Lung (tissue), 9 donors: ENCODE measurements at regions not wholly inside any gene's neighbourhood (a gene's known extent, or its start where the extent isn't known, plus 50 kb on each side); places are given as distances from the start of the nearest gene placed in this dataset.
"Not testable (repeated sequence)": the region's sequence is repeated elsewhere in the genome, so short reads cannot be mapped to it uniquely, and the experiment has no call there.

Source experiments
- ATAC-seq: fragments of 200-7000 bp; cut with Tn5 transposase; one replicate; pipeline ENCODE4 v1.9.1; 2020; ENCODE audit warnings: moderate number of reproducible peaks; ENCODE audit not compliant: insufficient read depth, low FRiP score
- DNase-seq, 3 donors: peaks; one replicate each; pipeline ENCODE4 v3.0.0-alpha.2; 2013 to 2017
- H3K27ac ChIP-seq, 2 donors: one replicate each; pipeline ENCODE4 v1.5.1; 2013; ENCODE audit warnings: mild to moderate bottlenecking in 2 of 2, moderate library complexity in 2 of 2, control low read depth in 1 of 2, inconsistent platforms in 1 of 2, low read depth in 1 of 2, low read length in 1 of 2
- H3K27me3 ChIP-seq, 3 donors: one replicate each; pipeline ENCODE4 v1.5.1; 2013; ENCODE audit warnings: low read length in 2 of 3; ENCODE audit not compliant: control insufficient read depth in 3 of 3, insufficient read depth in 3 of 3
- H3K36me3 ChIP-seq, 4 donors: one replicate each; pipeline ENCODE4 v1.5.1; 2013; ENCODE audit warnings: low read length in 4 of 4, mild to moderate bottlenecking in 1 of 4, moderate library complexity in 1 of 4; ENCODE audit not compliant: control insufficient read depth in 4 of 4, insufficient read depth in 4 of 4
- H3K4me1 ChIP-seq, 5 donors: one replicate each; pipeline ENCODE4 v1.5.1; 2013; ENCODE audit warnings: low read length in 5 of 5, mild to moderate bottlenecking in 2 of 5, moderate library complexity in 1 of 5; ENCODE audit not compliant: control insufficient read depth in 5 of 5, insufficient read depth in 5 of 5
- H3K4me3 ChIP-seq: one replicate; pipeline ENCODE4 v1.5.1; 2013; ENCODE audit warnings: mild to moderate bottlenecking, control low read depth, moderate library complexity
- H3K9ac ChIP-seq, 2 donors: one replicate each; pipeline ENCODE4 v1.5.1; 2013; ENCODE audit warnings: low read length in 2 of 2, control low read depth in 1 of 2; ENCODE audit not compliant: insufficient read depth in 1 of 2
- H3K9me3 ChIP-seq, 4 donors: one replicate each; pipeline ENCODE4 v1.5.1; 2013; ENCODE audit warnings: low read length in 3 of 4, mild to moderate bottlenecking in 1 of 4, moderate library complexity in 1 of 4; ENCODE audit not compliant: control insufficient read depth in 4 of 4, insufficient read depth in 3 of 4
- WGBS, 2 donors: extraction: QIAGEN DNeasy Blood & Tissue Kit; methylation state at CpG; one replicate each; pipeline ENCODE4 v1.1.7; 2013; 5-methylcytosine and 5-hydroxymethylcytosine counted together
- donor health status: Bipolar disorder and iron deficiency.
- donor health status: healthy.
- donor health status: DM: yes; HTN: yes; CAD: no.

DNA sequence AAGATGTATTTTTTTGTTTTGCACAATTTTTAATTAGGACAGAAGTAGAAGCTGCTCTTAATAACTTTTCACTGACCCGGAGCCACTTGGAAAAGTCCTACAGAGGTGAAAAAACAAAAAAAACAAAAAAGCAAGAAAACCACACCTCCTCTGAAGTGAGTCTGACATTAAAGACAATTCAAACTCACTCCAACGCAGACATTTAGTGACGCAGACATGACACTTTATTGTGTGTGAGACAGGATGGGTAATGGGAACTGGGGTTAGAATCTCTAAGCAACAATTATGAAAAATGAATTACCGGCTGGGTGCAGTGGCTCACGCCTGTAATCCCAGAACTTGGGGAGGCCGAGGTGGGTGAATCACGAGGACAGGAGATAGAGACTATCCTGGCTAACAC, 370.0 kb upstream of the SPATA31A3 start:
- not testable (repeated sequence) for ATAC-seq, H3K9me3 ChIP-seq, H3K27ac ChIP-seq, H3K4me1 ChIP-seq, DNase-seq, H3K4me3 ChIP-seq, H3K36me3 ChIP-seq, H3K9ac ChIP-seq, H3K27me3 ChIP-seq
- WGBS, 2 donors, result no CpG with 5 or more reads among the region's 7 CpGs

GRCh38 chr9:67353961-67354360, 361.6 kb upstream of the SPATA31A3 start:
- not testable (repeated sequence) for H3K9ac ChIP-seq, ATAC-seq, H3K27me3 ChIP-seq, DNase-seq, H3K4me3 ChIP-seq, H3K27ac ChIP-seq, H3K9me3 ChIP-seq, H3K36me3 ChIP-seq, H3K4me1 ChIP-seq
- WGBS, 2 donors, result no CpG with 5 or more reads among the region's 4 CpGs

DNA sequence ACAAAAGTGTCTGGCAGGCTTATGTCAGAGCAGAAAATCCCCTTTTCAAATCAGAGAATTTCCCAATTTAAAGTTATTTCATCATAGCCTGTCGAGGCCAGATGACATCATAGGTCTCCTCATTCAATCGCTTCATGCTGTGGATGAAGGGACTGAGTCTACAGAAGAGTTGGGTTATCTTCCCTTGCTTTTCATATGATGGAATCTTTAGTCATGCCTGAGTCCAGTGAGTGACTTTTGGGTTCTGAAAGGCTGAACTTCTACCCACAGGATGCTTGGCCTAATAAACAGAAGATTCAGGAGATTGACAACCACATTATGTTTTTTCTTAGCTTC, 357.0 kb upstream of the SPATA31A3 start:
- H3K4me1 ChIP-seq, H3K9me3 ChIP-seq, H3K27ac ChIP-seq, H3K4me3 ChIP-seq, ATAC-seq, H3K27me3 ChIP-seq, H3K9ac ChIP-seq, H3K36me3 ChIP-seq, DNase-seq: not testable (repeated sequence)
- no CpG with 5 or more reads among the region's 2 CpGs for WGBS, 2 donors

DNA sequence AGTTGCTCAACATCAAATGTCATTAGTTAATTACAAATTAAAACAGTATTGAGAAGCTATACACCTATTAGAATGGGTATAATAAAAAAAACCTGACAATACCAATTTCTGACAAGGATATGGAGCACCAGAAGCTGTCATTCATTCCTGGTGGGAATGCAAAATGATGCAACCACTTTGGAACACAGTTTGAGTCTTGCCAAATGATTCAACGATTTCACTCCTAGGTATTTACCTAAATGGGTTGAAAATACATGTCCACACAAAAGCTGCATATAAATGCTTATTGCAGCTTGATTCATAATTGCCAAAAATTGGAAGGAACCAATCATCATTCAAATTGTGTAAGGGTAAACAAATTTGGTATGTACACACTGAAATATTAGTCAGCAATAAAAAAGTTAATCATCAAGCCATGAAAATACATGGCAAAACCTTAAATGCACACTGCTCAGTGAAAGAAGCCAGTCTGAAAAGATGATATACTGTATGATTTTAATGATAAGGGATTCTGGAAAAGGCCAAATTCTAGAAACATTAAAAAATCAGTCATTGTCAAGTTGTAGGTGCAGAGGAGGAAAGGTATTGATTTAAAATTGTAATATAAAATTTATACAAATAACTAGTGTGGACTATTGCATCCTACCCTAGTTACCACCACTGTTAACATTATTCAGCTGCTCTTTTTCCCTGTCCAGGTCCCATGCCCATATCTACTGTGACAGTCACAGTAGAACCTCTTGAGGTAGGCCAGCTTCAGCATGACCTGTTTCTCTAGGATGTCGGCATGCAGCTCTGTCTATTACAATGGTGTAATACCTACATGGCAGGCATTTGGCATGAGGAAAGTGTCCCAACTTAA, 356.4 kb upstream of the SPATA31A3 start:
- not testable (repeated sequence) for H3K9me3 ChIP-seq, H3K27me3 ChIP-seq, ATAC-seq, H3K27ac ChIP-seq, DNase-seq, H3K9ac ChIP-seq, H3K36me3 ChIP-seq, H3K4me3 ChIP-seq, H3K4me1 ChIP-seq
- no CpG with 5 or more reads among the region's 2 CpGs for WGBS, 2 donors

GRCh38 chr9:67348094-67348493, 355.7 kb upstream of the SPATA31A3 start:
- not testable (repeated sequence) for H3K4me3 ChIP-seq, ATAC-seq, H3K27me3 ChIP-seq, H3K9me3 ChIP-seq, H3K4me1 ChIP-seq, H3K9ac ChIP-seq, H3K36me3 ChIP-seq, DNase-seq, H3K27ac ChIP-seq
- WGBS, 2 donors, result 100% methylated on average over 1 of the region's 4 CpGs

DNA sequence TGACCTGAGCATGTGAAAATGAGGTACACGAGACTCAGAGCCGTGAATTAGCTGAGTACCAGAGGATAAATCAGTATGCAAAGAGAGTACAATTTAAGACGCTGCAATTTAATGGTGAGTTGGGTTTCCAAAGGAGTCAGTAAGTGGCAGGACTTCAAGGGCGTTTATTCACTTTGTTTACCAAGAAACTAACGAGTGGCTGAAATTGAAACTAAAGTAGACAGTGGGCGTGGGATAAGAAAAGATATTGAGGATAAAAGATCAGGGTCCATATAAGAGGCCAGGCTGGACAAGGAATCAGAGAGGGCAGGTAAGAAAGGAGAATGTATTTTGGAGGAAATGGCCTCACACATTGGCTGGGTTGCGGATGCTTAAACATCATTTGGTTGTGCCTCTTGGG, 346.9 kb upstream of the SPATA31A3 start:
- H3K9ac ChIP-seq, H3K36me3 ChIP-seq, H3K27me3 ChIP-seq, DNase-seq, ATAC-seq, H3K9me3 ChIP-seq, H3K4me3 ChIP-seq, H3K4me1 ChIP-seq, H3K27ac ChIP-seq: not testable (repeated sequence)
- WGBS, 2 donors, result no CpG with 5 or more reads among the region's 7 CpGs

- not testable (repeated sequence) for H3K9ac ChIP-seq, ATAC-seq, H3K9me3 ChIP-seq, H3K4me1 ChIP-seq, H3K27ac ChIP-seq, H3K27me3 ChIP-seq, H3K36me3 ChIP-seq, DNase-seq, H3K4me3 ChIP-seq
- 95 to 100% methylated on average over 4 to 5 of the region's 12 CpGs for WGBS, 2 donors
These were observed 345.9 kb upstream of the SPATA31A3 start for GRCh38 chr9:67338201-67338600.

DNA sequence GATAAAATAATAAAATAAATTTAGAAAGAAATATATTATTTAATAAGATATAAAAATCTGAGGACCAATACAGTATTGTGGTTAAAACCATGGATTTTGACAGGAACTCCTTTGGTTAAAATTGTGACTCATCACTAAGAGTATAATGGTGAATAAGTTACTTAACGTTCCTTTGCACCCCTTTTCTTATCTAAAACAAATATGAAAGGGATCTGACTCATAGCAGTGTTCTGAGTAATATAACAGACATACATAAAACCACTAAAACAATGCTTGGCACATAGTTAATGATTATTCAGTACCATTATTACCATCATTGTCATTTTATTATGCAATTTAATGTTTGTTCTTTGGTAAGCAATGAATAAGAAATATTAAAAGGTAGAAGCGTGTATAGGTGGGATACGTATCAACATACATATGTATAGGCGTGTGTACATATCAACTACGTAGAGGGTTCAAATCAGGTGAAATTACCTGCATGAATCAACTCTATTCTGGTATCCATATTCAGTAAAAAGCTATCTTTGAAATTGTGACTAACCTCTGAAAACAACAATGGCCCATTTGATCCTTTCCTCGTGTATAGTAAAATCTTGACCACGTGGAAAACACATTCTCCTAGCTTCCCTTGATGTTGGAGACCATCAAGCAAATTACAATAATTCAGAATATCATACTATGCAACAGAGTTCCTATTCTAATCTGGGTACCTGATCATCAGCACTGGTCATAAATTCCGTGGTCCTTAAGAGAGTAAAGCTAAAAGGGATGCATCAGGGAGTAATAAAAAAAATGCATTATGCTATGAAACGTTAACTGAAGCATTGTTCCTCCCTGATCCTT, 342.6 kb upstream of the SPATA31A3 start:
- not testable (repeated sequence) for DNase-seq, H3K27ac ChIP-seq, H3K9ac ChIP-seq, H3K4me3 ChIP-seq, H3K9me3 ChIP-seq, H3K4me1 ChIP-seq, H3K27me3 ChIP-seq, H3K36me3 ChIP-seq
- ATAC-seq, result peak; percentile 82
- WGBS, 2 donors, result no CpG with 5 or more reads among the region's 9 CpGs
